ENCODE measurements at regions not wholly inside any gene's neighbourhood (a gene's known extent, or its start where the extent isn't known, plus 50 kb on each side); places are given as distances from the start of the nearest gene placed in this dataset.

GRCh38 chr5:135179308-135179980 is 145.4 kb upstream of the PITX1 start:
- no peak for TF ChIP-seq CTCF (conservative IDR thresholded peaks at IDR 0.05 in 1 of 2, IDR thresholded peaks at IDR 0.05 in 1 of 2; ENCODE audit: extremely low read depth in 1 of 2, insufficient read depth in 1 of 2, low read depth in 1 of 2, low read length in 2 of 2)
- TF ChIP-seq EZH2 (IDR thresholded peaks at IDR 0.05; ENCODE audit: borderline replicate concordance, low read length), result no peak
